OCI-LY3 (cell line): ENCODE measurements at regions not wholly inside any gene's neighbourhood (a gene's known extent, or its start where the extent isn't known, plus 50 kb on each side); places are given as distances from the start of the nearest gene placed in this dataset.

ENCODE experiments used
- H2AFZ ChIP-seq: fragments of 200-600, 300-600 bp; shearing (Covaris generic); 2 replicates; pipeline ENCODE4 v1.6.0; 2014; ENCODE audit warnings: antibody characterized with exemption, low read depth, low read length
- H3K27ac ChIP-seq: fragments of 200-600, 300-600 bp; sonication (generic); 2 replicates; pipeline ENCODE4 v1.5.1; 2014; ENCODE audit warnings: mild to moderate bottlenecking, low read length, moderate library complexity, mixed read lengths
- H3K27me3 ChIP-seq: fragments of 200-600, 300-600 bp; sonication (generic); 2 replicates; pipeline ENCODE4 v1.6.1; 2014; ENCODE audit warnings: low read depth, low read length, mixed read lengths
- H3K36me3 ChIP-seq: fragments of 200-600, 300-600 bp; sonication (generic); replicated peaks from 2 replicates; pipeline ENCODE3; 2014; ENCODE audit warnings: low read depth, low read length, mixed read lengths
- H3K4me1 ChIP-seq: fragments of 300-600, 200-600 bp; sonication (generic); 2 replicates; pipeline ENCODE4 v1.6.1; 2014; ENCODE audit warnings: low read length, mixed read lengths
- H3K4me2 ChIP-seq: fragments of 200-600, 300-600 bp; sonication (generic); 2 replicates; pipeline ENCODE4 v1.6.1; 2014; ENCODE audit warnings: low read length, mixed read lengths
- H3K4me3 ChIP-seq: fragments of 300-600, 200-600 bp; sonication (generic); 2 replicates; pipeline ENCODE4 v1.5.1; 2014; ENCODE audit warnings: antibody characterized with exemption, mild to moderate bottlenecking, low read length, moderate library complexity
- H3K79me2 ChIP-seq: fragments of 300-600, 200-600 bp; shearing (Covaris generic); 2 replicates; pipeline ENCODE4 v1.6.1; 2014; ENCODE audit warnings: mild to moderate bottlenecking, low read length, mixed read lengths
- H3K9ac ChIP-seq: fragments of 300-600, 200-600 bp; shearing (Covaris generic); 2 replicates; pipeline ENCODE4 v1.6.0; 2014; ENCODE audit warnings: mild to moderate bottlenecking, low read length, moderate library complexity
- H3K9me3 ChIP-seq: fragments of 200-600, 300-600 bp; shearing (Covaris generic); 2 replicates; pipeline ENCODE4 v1.6.1; 2014; ENCODE audit warnings: low read length, mixed read lengths; ENCODE audit not compliant: insufficient read depth
- H4K20me1 ChIP-seq: fragments of 200-600, 300-600 bp; sonication (generic); 2 replicates; pipeline ENCODE4 v1.6.1; 2016; ENCODE audit warnings: low read length, mixed read lengths; ENCODE audit not compliant: insufficient read depth
- EZH2phosphoT487 ChIP-seq: fragments of 200-600 bp; shearing (Covaris generic); IDR thresholded peaks from 2 replicates; pipeline ENCODE4 v1.6.1; 2018; ENCODE audit warnings: antibody characterized with exemption, mixed run types, low read depth
- TF ChIP-seq, protein P1 (sequence below): fragments of 200-600, 300-600 bp; sonication (generic); IDR thresholded peaks from 2 replicates; pipeline ENCODE4 v1.5.1; 2014; ENCODE audit warnings: antibody characterized with exemption, low read length, low read depth

- Histone ChIP-seq H3K27me3 (no peaks in the 10 kb centered on the region), H3K27ac (no peak overlapping the region), H3K4me1 (no peaks in the 10 kb centered on the region), H3K36me3 (no peaks in the 10 kb centered on the region), H4K20me1 (no peaks in the 10 kb centered on the region), H3K9ac (no peak overlapping the region), H2AFZ (no peak overlapping the region), H3K4me2 (no peak overlapping the region), H3K9me3 (no peaks in the 10 kb centered on the region), H3K4me3 (no peak overlapping the region), H3K79me2 (no peaks in the 10 kb centered on the region)
- TF ChIP-seq, protein P1, sequence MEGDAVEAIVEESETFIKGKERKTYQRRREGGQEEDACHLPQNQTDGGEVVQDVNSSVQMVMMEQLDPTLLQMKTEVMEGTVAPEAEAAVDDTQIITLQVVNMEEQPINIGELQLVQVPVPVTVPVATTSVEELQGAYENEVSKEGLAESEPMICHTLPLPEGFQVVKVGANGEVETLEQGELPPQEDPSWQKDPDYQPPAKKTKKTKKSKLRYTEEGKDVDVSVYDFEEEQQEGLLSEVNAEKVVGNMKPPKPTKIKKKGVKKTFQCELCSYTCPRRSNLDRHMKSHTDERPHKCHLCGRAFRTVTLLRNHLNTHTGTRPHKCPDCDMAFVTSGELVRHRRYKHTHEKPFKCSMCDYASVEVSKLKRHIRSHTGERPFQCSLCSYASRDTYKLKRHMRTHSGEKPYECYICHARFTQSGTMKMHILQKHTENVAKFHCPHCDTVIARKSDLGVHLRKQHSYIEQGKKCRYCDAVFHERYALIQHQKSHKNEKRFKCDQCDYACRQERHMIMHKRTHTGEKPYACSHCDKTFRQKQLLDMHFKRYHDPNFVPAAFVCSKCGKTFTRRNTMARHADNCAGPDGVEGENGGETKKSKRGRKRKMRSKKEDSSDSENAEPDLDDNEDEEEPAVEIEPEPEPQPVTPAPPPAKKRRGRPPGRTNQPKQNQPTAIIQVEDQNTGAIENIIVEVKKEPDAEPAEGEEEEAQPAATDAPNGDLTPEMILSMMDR, result no peak
- TF ChIP-seq EZH2phosphoT487, result no peak
Measured at GRCh38 chr2:5940596-5941535, 248.7 kb downstream of the SOX11 start.

GRCh38 chr2:5942204-5942603, 250.0 kb downstream of the SOX11 start:
- Histone ChIP-seq H3K9me3 (no peaks in the 10 kb centered on the region), H2AFZ (no peak overlapping the region), H3K4me3 (no peak overlapping the region), H3K36me3 (no peaks in the 10 kb centered on the region), H3K79me2 (no peaks in the 10 kb centered on the region), H3K4me1 (no peaks in the 10 kb centered on the region), H3K27ac (no peak overlapping the region), H3K4me2 (no peak overlapping the region), H3K9ac (no peak overlapping the region), H3K27me3 (no peaks in the 10 kb centered on the region), H4K20me1 (no peaks in the 10 kb centered on the region)
- no peak for TF ChIP-seq EZH2phosphoT487
- TF ChIP-seq, protein P1, result no peak

DNA sequence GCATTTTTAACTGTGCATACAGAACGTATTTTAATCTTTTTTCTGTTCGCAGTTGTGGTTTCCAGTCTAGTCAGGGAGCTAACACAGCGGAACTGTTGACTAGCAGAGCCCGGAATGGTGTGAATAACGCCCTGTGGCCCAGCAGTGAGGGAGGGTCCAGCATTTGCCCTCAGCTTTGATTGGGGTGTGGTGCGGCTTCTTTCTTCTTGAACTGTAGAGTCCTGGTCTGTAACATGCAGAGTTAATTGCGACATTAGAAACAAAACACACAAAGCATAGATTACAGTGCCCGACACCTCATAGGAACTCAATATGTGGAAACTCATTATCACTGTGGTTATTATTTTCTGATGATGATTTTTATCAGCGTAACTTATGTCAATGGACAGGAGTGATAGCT, 253.6 kb downstream of the SOX11 start:
- no peak overlapping the region for H3K9ac ChIP-seq
- no peak overlapping the region for H3K4me3 ChIP-seq
- no peaks in the 10 kb centered on the region for H3K4me1 ChIP-seq
- H3K36me3 ChIP-seq, result no peaks in the 10 kb centered on the region
- no peaks in the 10 kb centered on the region for H3K79me2 ChIP-seq
- H3K27ac ChIP-seq, result no peak overlapping the region
- H3K27me3 ChIP-seq, result no peaks in the 10 kb centered on the region
- no peak overlapping the region for H2AFZ ChIP-seq
- TF ChIP-seq EZH2phosphoT487, result no peak
- TF ChIP-seq, protein P1, result no peak
- H3K9me3 ChIP-seq, result no peaks in the 10 kb centered on the region
- H3K4me2 ChIP-seq, result no peak overlapping the region
- no peaks in the 10 kb centered on the region for H4K20me1 ChIP-seq

GRCh38 chr2:5946225-5947115, 254.3 kb downstream of the SOX11 start:
- Histone ChIP-seq H3K79me2 (no peaks in the 10 kb centered on the region), H4K20me1 (no peaks in the 10 kb centered on the region), H3K9ac (no peak overlapping the region), H3K4me1 (no peaks in the 10 kb centered on the region), H3K9me3 (no peaks in the 10 kb centered on the region), H3K27me3 (no peaks in the 10 kb centered on the region), H3K4me3 (no peak overlapping the region), H3K4me2 (no peak overlapping the region), H3K27ac (no peak overlapping the region), H3K36me3 (no peaks in the 10 kb centered on the region), H2AFZ (no peak overlapping the region)
- TF ChIP-seq EZH2phosphoT487, result no peak
- TF ChIP-seq, protein P1, result no peak
